ENCODE measurements at regions not wholly inside any gene's neighbourhood (a gene's known extent, or its start where the extent isn't known, plus 50 kb on each side); places are given as distances from the start of the nearest gene placed in this dataset.
A peak's percentile ranks its signal among the peaks of the same experiment; 100 is the strongest.
"Not testable (repeated sequence)": the region's sequence is repeated elsewhere in the genome, so short reads cannot be mapped to it uniquely, and the experiment has no call there.

DNA sequence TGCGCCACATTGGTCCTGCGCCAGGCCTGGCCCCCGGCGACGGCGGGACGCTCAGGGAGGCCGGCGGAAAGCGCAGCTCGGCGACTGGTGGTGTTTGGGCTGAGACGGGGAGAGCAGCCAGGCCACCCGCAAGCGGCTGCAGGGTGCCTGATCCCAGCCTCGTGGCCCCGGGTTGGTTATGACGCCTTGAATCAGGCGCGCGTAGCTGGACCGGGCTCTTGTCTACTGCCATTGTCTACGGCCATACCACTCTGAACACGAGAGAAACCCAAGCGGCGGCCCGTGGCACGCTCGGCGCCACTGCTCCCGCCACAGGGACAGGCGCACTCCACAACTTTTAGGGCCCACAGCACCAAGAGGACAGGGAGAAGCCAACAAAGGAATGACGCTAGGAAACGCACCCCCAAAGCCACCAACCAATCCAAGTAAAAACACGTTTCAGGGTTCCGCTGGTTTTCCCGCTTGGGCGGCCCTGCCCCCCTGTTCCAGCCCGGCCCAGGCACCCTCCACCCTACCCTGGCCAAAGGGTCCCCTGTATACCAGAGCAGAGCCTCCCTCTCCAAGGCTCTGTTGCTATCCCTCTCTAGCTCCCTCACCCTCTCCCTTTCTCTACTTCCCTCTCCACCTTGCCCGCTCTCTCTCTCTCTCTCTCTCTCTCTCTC, 1849.3 kb upstream of the DEFB115 start:
- no peak for TF ChIP-seq CTCF (IDR thresholded peaks at IDR 0.05)
- H3K36me3 ChIP-seq (ENCODE audit: low read depth) = no peaks in the 10 kb centered on the region
- DNase-seq = peak in 1 of 3 donors; percentile 46
- peaks cover 42% of the 10 kb centered on the region for H3K9me3 ChIP-seq
- H3K4me3 ChIP-seq = no peak overlapping the region
- intact Hi-C loops (cut with DNase I, micrococcal nuclease) = no loop called here
- no peaks in the 10 kb centered on the region for H3K4me1 ChIP-seq (ENCODE audit: low read depth)
- ATAC-seq = no peak

- H3K36me3 ChIP-seq (ENCODE audit: low read depth); H3K4me1 ChIP-seq (ENCODE audit: low read depth); DNase-seq; H3K4me3 ChIP-seq; ATAC-seq; intact Hi-C loops (cut with DNase I, micrococcal nuclease): not testable (repeated sequence)
- peaks cover 42% of the 10 kb centered on the region for H3K9me3 ChIP-seq
Observed at GRCh38 chr20:29408707-29409106, 1848.8 kb upstream of the DEFB115 start.

GRCh38 chr20:29409160-29409689, 1848.2 kb upstream of the DEFB115 start:
- H3K4me1 ChIP-seq (ENCODE audit: low read depth); ATAC-seq; DNase-seq; H3K4me3 ChIP-seq; intact Hi-C loops (cut with DNase I, micrococcal nuclease); H3K36me3 ChIP-seq (ENCODE audit: low read depth): not testable (repeated sequence)
- peaks cover 41% of the 10 kb centered on the region for H3K9me3 ChIP-seq

- no peak for TF ChIP-seq CTCF (IDR thresholded peaks at IDR 0.05)
- DNase-seq (peak in 1 of 3 donors; percentile 49), ATAC-seq (peak; percentile 8)
- no peaks in the 10 kb centered on the region for H3K4me1 ChIP-seq (ENCODE audit: low read depth)
- H3K9me3 ChIP-seq = peaks cover 42% of the 10 kb centered on the region
- H3K36me3 ChIP-seq (ENCODE audit: low read depth) = no peaks in the 10 kb centered on the region
- no peak overlapping the region for H3K4me3 ChIP-seq
- intact Hi-C loops (cut with DNase I, micrococcal nuclease) = no loop called here
Observed at GRCh38 chr20:29409833-29410805, 1847.3 kb upstream of the DEFB115 start.

- TF ChIP-seq CTCF (IDR thresholded peaks at IDR 0.05) = no peak
- DNase-seq = peak in 1 of 3 donors; percentile 43
- intact Hi-C loops (cut with DNase I, micrococcal nuclease) = no loop called here
- H3K4me1 ChIP-seq (ENCODE audit: low read depth) = no peaks in the 10 kb centered on the region
- no peaks in the 10 kb centered on the region for H3K36me3 ChIP-seq (ENCODE audit: low read depth)
- peaks cover 40% of the 10 kb centered on the region for H3K9me3 ChIP-seq
- ATAC-seq = peak; percentile 38
- H3K4me3 ChIP-seq = no peak overlapping the region
Observed at GRCh38 chr20:29410806-29411457, 1846.5 kb upstream of the DEFB115 start.

GRCh38 chr20:29411458-29411820, 1846.0 kb upstream of the DEFB115 start:
- H3K36me3 ChIP-seq (ENCODE audit: low read depth); H3K4me1 ChIP-seq (ENCODE audit: low read depth); H3K4me3 ChIP-seq; ATAC-seq; intact Hi-C loops (cut with DNase I, micrococcal nuclease): not testable (repeated sequence)
- peaks cover 38% of the 10 kb centered on the region for H3K9me3 ChIP-seq
- peak in 1 of 3 donors; percentile 39 for DNase-seq
